Hepatocyte (in vitro differentiated cells): ENCODE measurements at regions not wholly inside any gene's neighbourhood (a gene's known extent, or its start where the extent isn't known, plus 50 kb on each side); places are given as distances from the start of the nearest gene placed in this dataset.

ENCODE experiments used
- DNase-seq: peaks from one replicate; pipeline ENCODE4 v3.0.0-alpha.2; 2016; ENCODE audit warnings: low spot score
- H2AFZ ChIP-seq: fragments of 200-600 bp; sonication (generic); 2 replicates; pipeline ENCODE4 v1.6.0; 2016; ENCODE audit warnings: antibody characterized with exemption, mild to moderate bottlenecking
- H3K27ac ChIP-seq: fragments of 200-600 bp; sonication (generic); 2 replicates; pipeline ENCODE4 v1.5.1; 2016; ENCODE audit warnings: mild to moderate bottlenecking
- H3K27me3 ChIP-seq: fragments of 200-600 bp; sonication (generic); 2 replicates; pipeline ENCODE4 v1.6.1; 2016
- H3K36me3 ChIP-seq: fragments of 200-600 bp; sonication (generic); replicated peaks from 2 replicates; pipeline ENCODE4 v1.5.1; 2016; ENCODE audit warnings: low read depth; ENCODE audit not compliant: insufficient read depth
- H3K4me1 ChIP-seq: fragments of 200-600 bp; sonication (generic); 2 replicates; pipeline ENCODE4 v1.5.1; 2016; ENCODE audit warnings: mild to moderate bottlenecking, moderate library complexity; ENCODE audit not compliant: insufficient read depth
- H3K4me2 ChIP-seq: fragments of 200-600 bp; sonication (generic); 2 replicates; pipeline ENCODE4 v1.6.0; 2016
- H3K4me3 ChIP-seq: fragments of 200-600 bp; sonication (generic); 2 replicates; pipeline ENCODE4 v1.5.1; 2016; ENCODE audit warnings: mild to moderate bottlenecking
- H3K79me2 ChIP-seq: fragments of 200-600 bp; sonication (generic); 2 replicates; pipeline ENCODE4 v1.6.0; 2017; ENCODE audit warnings: mild to moderate bottlenecking
- H3K9me2 ChIP-seq: fragments of 200-600 bp; sonication (generic); replicated peaks from 2 replicates; pipeline ENCODE4 v1.6.0; 2017; ENCODE audit warnings: mild to moderate bottlenecking; ENCODE audit not compliant: insufficient read depth
- H3K9me3 ChIP-seq: fragments of 200-600 bp; sonication (generic); 2 replicates; pipeline ENCODE4 v1.5.1; 2016; ENCODE audit warnings: low read depth, mild to moderate bottlenecking
- H4K20me1 ChIP-seq: fragments of 200-600 bp; sonication (generic); 2 replicates; pipeline ENCODE4 v1.6.0; 2016; ENCODE audit warnings: mild to moderate bottlenecking; ENCODE audit not compliant: insufficient read depth, poor library complexity, severe bottlenecking
- CTCF ChIP-seq: fragments of 200-600 bp; sonication (generic); IDR thresholded peaks from 2 replicates; pipeline ENCODE4 v1.5.1; 2016; ENCODE audit warnings: antibody characterized with exemption, mild to moderate bottlenecking; ENCODE audit not compliant: poor library complexity
- EZH2 ChIP-seq: fragments of 200-600 bp; sonication (generic); IDR thresholded peaks from 2 replicates; pipeline ENCODE4 v1.6.1; 2016; ENCODE audit warnings: antibody characterized with exemption, mild to moderate bottlenecking, borderline replicate concordance
- EZH2phosphoT487 ChIP-seq: fragments of 200-600 bp; sonication (generic); IDR thresholded peaks from one replicate; pipeline ENCODE4 v1.6.1; 2018; ENCODE audit warnings: antibody characterized with exemption, mild to moderate bottlenecking, low read depth, moderate library complexity; ENCODE audit not compliant: unreplicated experiment, severe bottlenecking
- WGBS: methylation state at CpG from one replicate; pipeline ENCODE4 v1.1.6; 2016; ENCODE audit warnings: low lambda C conversion rate; ENCODE audit errors: missing lambda C conversion rate; 5-methylcytosine and 5-hydroxymethylcytosine counted together

- Histone ChIP-seq H4K20me1 (no peaks in the 10 kb centered on the region), H2AFZ (no peak overlapping the region), H3K27ac (no peak overlapping the region), H3K9me2 (no peaks in the 10 kb centered on the region), H3K36me3 (no peaks in the 10 kb centered on the region), H3K4me3 (no peak overlapping the region), H3K79me2 (no peaks in the 10 kb centered on the region), H3K4me1 (peaks cover 6% of the 10 kb centered on the region), H3K9me3 (no peaks in the 10 kb centered on the region), H3K27me3 (no peaks in the 10 kb centered on the region), H3K4me2 (no peak overlapping the region)
- 87% methylated on average over 2 of the region's 2 CpGs for WGBS
- DNase-seq = no peak
- TF ChIP-seq EZH2 (no peak), EZH2phosphoT487 (no peak), CTCF (no peak)
Observed at GRCh38 chr7:16068183-16068582, 353.2 kb downstream of the CRPPA start.

- H3K9me3 ChIP-seq = no peaks in the 10 kb centered on the region
- no peaks in the 10 kb centered on the region for H3K36me3 ChIP-seq
- H3K27ac ChIP-seq = no peak overlapping the region
- DNase-seq = no peak
- H3K27me3 ChIP-seq = no peaks in the 10 kb centered on the region
- H3K9me2 ChIP-seq = no peaks in the 10 kb centered on the region
- H3K4me1 ChIP-seq = peaks cover 6% of the 10 kb centered on the region
- WGBS = 47% methylated on average over 7 of the region's 7 CpGs
- H4K20me1 ChIP-seq = no peaks in the 10 kb centered on the region
- no peak overlapping the region for H2AFZ ChIP-seq
- no peak overlapping the region for H3K4me3 ChIP-seq
- no peaks in the 10 kb centered on the region for H3K79me2 ChIP-seq
- TF ChIP-seq EZH2phosphoT487 (no peak), EZH2 (no peak), CTCF (no peak)
- no peak overlapping the region for H3K4me2 ChIP-seq
Observed at GRCh38 chr7:16067711-16068110, 353.6 kb downstream of the CRPPA start.

DNA sequence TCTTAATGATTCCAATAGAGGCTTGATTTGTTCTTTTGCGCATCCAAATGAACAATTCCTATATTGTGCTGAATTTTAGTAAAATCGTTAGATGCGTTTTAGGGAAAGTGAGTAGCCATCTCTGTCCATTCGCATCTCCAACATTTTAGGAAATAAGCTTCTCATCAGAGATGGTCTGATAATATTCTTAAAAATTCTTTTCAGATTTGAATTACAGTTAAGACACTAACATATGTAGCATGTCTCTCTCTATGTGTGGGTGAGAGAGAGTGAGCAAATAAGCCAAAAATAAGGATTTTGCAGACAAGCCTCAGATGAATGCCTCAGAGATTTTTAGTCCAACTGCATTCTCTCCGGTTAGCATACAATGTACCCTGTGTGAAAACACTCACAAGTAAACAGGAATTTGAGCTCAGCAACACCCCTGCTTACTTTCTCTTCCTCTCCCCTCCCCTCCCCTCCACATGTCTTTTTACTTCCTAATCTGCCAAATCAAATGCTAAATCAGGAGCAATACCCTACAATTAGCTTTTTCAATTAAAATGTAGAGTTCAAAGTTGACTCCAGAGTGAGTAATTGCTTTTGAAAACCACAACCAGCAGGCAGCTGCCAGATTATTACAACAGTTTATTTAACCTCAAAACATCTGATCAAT is 354.4 kb downstream of the CRPPA start:
- no peaks in the 10 kb centered on the region for H3K9me2 ChIP-seq
- no peaks in the 10 kb centered on the region for H3K9me3 ChIP-seq
- peak overlapping the region; percentile 21 for H3K4me2 ChIP-seq
- no peak overlapping the region for H2AFZ ChIP-seq
- 57% methylated on average over 5 of the region's 5 CpGs for WGBS
- H3K4me1 ChIP-seq = peaks cover 6% of the 10 kb centered on the region
- DNase-seq = no peak
- TF ChIP-seq EZH2phosphoT487 (no peak), CTCF (no peak), EZH2 (no peak)
- no peaks in the 10 kb centered on the region for H3K79me2 ChIP-seq
- H3K27ac ChIP-seq = no peak overlapping the region
- no peaks in the 10 kb centered on the region for H3K36me3 ChIP-seq
- H4K20me1 ChIP-seq = no peaks in the 10 kb centered on the region
- H3K27me3 ChIP-seq = no peaks in the 10 kb centered on the region
- no peak overlapping the region for H3K4me3 ChIP-seq

- Histone ChIP-seq H3K27ac (no peak overlapping the region), H3K4me1 (peaks cover 6% of the 10 kb centered on the region), H3K4me2 (no peak overlapping the region), H3K36me3 (no peaks in the 10 kb centered on the region), H3K9me3 (no peaks in the 10 kb centered on the region), H4K20me1 (no peaks in the 10 kb centered on the region), H3K27me3 (no peaks in the 10 kb centered on the region), H3K79me2 (no peaks in the 10 kb centered on the region), H2AFZ (no peak overlapping the region), H3K9me2 (no peaks in the 10 kb centered on the region), H3K4me3 (no peak overlapping the region)
- TF ChIP-seq EZH2 (no peak), EZH2phosphoT487 (no peak), CTCF (no peak)
- no peak for DNase-seq
Observed at GRCh38 chr7:16065939-16066338, 355.4 kb downstream of the CRPPA start.
